Endothelial cell of umbilical vein (primary cell): ENCODE measurements at regions not wholly inside any gene's neighbourhood (a gene's known extent, or its start where the extent isn't known, plus 50 kb on each side); places are given as distances from the start of the nearest gene placed in this dataset.

ENCODE experiments used
- BruUV-seq: library from RNA; stranded (reverse); fragments of 400-500 nt; replicated peaks from 2 replicates; lab custom pipeline; 2021; lab: Mats Ljungman, UMichigan
- CTCF ChIA-PET: fragments of 300-600, 350-600 bp; sonication (Branson Sonifier 250); formaldehyde crosslinking; loops from one replicate; lab custom pipeline; 2021; ENCODE audit warnings: antibody characterized with exemption, inconsistent platforms; lab: Charles Lee
- POLR2A ChIA-PET: fragments of 300-600, 350-600 bp; sonication (Branson Sonifier 250); formaldehyde crosslinking; loops from one replicate; lab custom pipeline; 2021; ENCODE audit warnings: antibody characterized with exemption, inconsistent platforms; lab: Charles Lee
- DNase-seq: peaks from one replicate; pipeline ENCODE4 v3.0.0-alpha.2; 2011; ENCODE audit warnings: low read depth, low spot score
- FAIRE-seq: peaks from 2 replicates; lab custom pipeline; 2011; peaks lifted over from hg19 to GRCh38; lab: Jason Lieb, UNC
- H2AFZ ChIP-seq: 2 replicates; pipeline ENCODE4 v1.6.0; 2012; ENCODE audit warnings: low read depth, low read length, control low read depth, inconsistent platforms
- H3K27ac ChIP-seq: 2 replicates; pipeline ENCODE4 v1.5.1; 2011; ENCODE audit warnings: low read depth, mild to moderate bottlenecking, control low read depth, low read length, moderate library complexity; ENCODE audit not compliant: insufficient read depth
- H3K27me3 ChIP-seq, 2 experiments: 2 replicates each; pipeline versions ENCODE4 v1.6.0 to v1.6.1; 2011; ENCODE audit warnings: low read length in 2 of 2, mixed read lengths in 1 of 2; ENCODE audit not compliant: control insufficient read depth in 2 of 2, insufficient read depth in 2 of 2
- H3K36me3 ChIP-seq, 2 experiments: 2 replicates in 1 of 2; 3 replicates in 1 of 2; pipeline ENCODE4 v1.5.1; 2011; ENCODE audit warnings: low read length in 2 of 2, mild to moderate bottlenecking in 1 of 2, moderate library complexity in 1 of 2; ENCODE audit not compliant: control insufficient read depth in 2 of 2, insufficient read depth in 2 of 2; ENCODE audit errors: extremely low read depth in 1 of 2
- H3K4me1 ChIP-seq: 3 replicates; pipeline ENCODE4 v1.5.1; 2011; ENCODE audit warnings: mild to moderate bottlenecking, low read length; ENCODE audit not compliant: control insufficient read depth, insufficient read depth; ENCODE audit errors: extremely low read depth
- H3K4me2 ChIP-seq: 2 replicates; pipeline ENCODE4 v1.6.1; 2011; ENCODE audit warnings: low read length, control low read depth, mixed read lengths; ENCODE audit not compliant: insufficient read depth
- H3K4me3 ChIP-seq, 3 experiments: fragments of 200-600 bp in 1 of 3; sonication (generic), shearing (Covaris generic) in 1 of 3; replicated peaks in 1 of 3; 2 replicates each; pipeline ENCODE4 v1.5.1; 2011 to 2016; ENCODE audit warnings: control low read depth in 3 of 3, low read length in 3 of 3, mild to moderate bottlenecking in 2 of 3, inconsistent platforms in 1 of 3, low read depth in 1 of 3, moderate library complexity in 1 of 3; ENCODE audit not compliant: insufficient read depth in 1 of 3
- H3K79me2 ChIP-seq: 2 replicates; pipeline ENCODE4 v1.6.0; 2012; ENCODE audit warnings: low read length, inconsistent platforms; ENCODE audit not compliant: control insufficient read depth, insufficient read depth
- H3K9ac ChIP-seq: replicated peaks from 2 replicates; pipeline ENCODE3; 2011; ENCODE audit warnings: low read length, control low read depth; ENCODE audit not compliant: insufficient read depth; ENCODE audit errors: extremely low read depth
- H3K9me1 ChIP-seq: replicated peaks from 3 replicates; pipeline ENCODE4 v1.6.0; 2011; ENCODE audit warnings: mild to moderate bottlenecking, low read length; ENCODE audit not compliant: control insufficient read depth, insufficient read depth; ENCODE audit errors: extremely low read depth
- H3K9me3 ChIP-seq: replicated peaks from 2 replicates; pipeline ENCODE4 v1.5.1; 2012; ENCODE audit warnings: low read length, inconsistent platforms; ENCODE audit not compliant: control insufficient read depth, insufficient read depth
- H4K20me1 ChIP-seq: replicated peaks from 2 replicates; pipeline ENCODE3; 2011; ENCODE audit warnings: mild to moderate bottlenecking, low read length; ENCODE audit not compliant: control insufficient read depth, insufficient read depth; ENCODE audit errors: extremely low read depth
- EZH2 ChIP-seq: IDR thresholded peaks from 2 replicates; pipeline ENCODE4 v1.6.1; 2012; ENCODE audit warnings: borderline replicate concordance, low read depth, mild to moderate bottlenecking, moderate library complexity, low read length, inconsistent platforms; ENCODE audit not compliant: severe bottlenecking
- FOS ChIP-seq: IDR thresholded peaks from 2 replicates; pipeline ENCODE4 v1.6.1; 2011; ENCODE audit warnings: mild to moderate bottlenecking, low read length, moderate library complexity, borderline replicate concordance; ENCODE audit not compliant: insufficient read depth
- GATA2 ChIP-seq: IDR thresholded peaks from 2 replicates; pipeline ENCODE4 v1.7.0; 2011; ENCODE audit warnings: low read depth, mild to moderate bottlenecking, moderate library complexity, mixed read lengths, low read length; ENCODE audit not compliant: insufficient read length, insufficient read depth
- JUN ChIP-seq: IDR thresholded peaks from 2 replicates; pipeline ENCODE4 v1.6.1; 2011; ENCODE audit warnings: borderline replicate concordance, low read depth; ENCODE audit not compliant: insufficient read length, insufficient read depth
- MYC ChIP-seq: IDR thresholded peaks from one replicate; pipeline ENCODE4 v1.6.1; 2011; ENCODE audit warnings: mild to moderate bottlenecking, low read depth, low read length
- POLR2A ChIP-seq: IDR thresholded peaks from 2 replicates; pipeline ENCODE4 v1.6.1; 2012; ENCODE audit warnings: low read depth, mild to moderate bottlenecking, control low read depth, low read length
- POLR2AphosphoS5 ChIP-seq: IDR thresholded peaks from 2 replicates; pipeline ENCODE4 v1.6.1; 2012; ENCODE audit warnings: low read depth, mild to moderate bottlenecking, control low read depth, low read length, moderate library complexity; ENCODE audit not compliant: insufficient read depth
- dilution Hi-C: fragments of 300-500 bp; cut with MboI; formaldehyde crosslinking; loops from one replicate; pipeline ENCODE4 v1.15.0; 2019; ENCODE audit warnings: low sequenced_read_pairs; ENCODE audit not compliant: extremely low pct_ligation_motif_present
- intact Hi-C: fragments of 100-400 bp; cut with micrococcal nuclease; formaldehyde crosslinking; loops from one replicate; pipeline ENCODE4 v1.10.0; 2022
- TF ChIP-seq, protein P1 (sequence below), 2 donors: IDR thresholded peaks; 1 replicate in 1 of 2; 2 replicates in 1 of 2; pipeline ENCODE4 v1.5.1; 2011; ENCODE audit warnings: low read length in 2 of 2, mild to moderate bottlenecking in 2 of 2, moderate library complexity in 2 of 2, control low read depth in 1 of 2, inconsistent platforms in 1 of 2, low read depth in 1 of 2; ENCODE audit not compliant: insufficient read depth in 1 of 2; ENCODE audit errors: extremely low read depth in 1 of 2
- TF ChIP-seq, protein P2 (sequence below): IDR thresholded peaks from 2 replicates; pipeline ENCODE4 v1.6.1; 2011; ENCODE audit not compliant: insufficient read depth, insufficient read length

DNA sequence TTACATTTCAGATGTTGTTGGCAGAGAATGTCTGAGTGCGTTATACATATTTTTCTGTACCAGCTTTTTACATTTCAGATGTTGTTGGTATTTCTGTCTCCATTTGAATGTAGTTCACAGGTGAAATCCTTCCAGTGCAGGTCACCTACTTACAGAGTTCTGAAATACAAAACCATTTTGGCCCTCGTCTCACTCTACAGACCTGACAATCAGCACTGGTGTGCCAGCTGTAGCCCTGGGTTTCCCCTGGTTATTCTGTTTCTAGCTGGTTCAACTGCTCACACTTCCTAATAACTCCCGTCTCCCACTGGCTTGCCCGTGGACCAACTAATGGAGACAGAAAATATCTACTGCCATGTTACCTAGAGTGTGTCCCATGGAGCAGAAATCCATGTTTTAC lies 87.5 kb upstream of the CDIN1 start:
- no peaks in the 10 kb centered on the region for H4K20me1 ChIP-seq
- dilution Hi-C loops (no loop called here), intact Hi-C loops (no loop called here)
- H3K79me2 ChIP-seq, result no peaks in the 10 kb centered on the region
- DNase-seq, result no peak
- H2AFZ ChIP-seq, result no peak overlapping the region
- no peak for FAIRE-seq
- H3K4me2 ChIP-seq, result no peak overlapping the region
- H3K36me3 ChIP-seq, result no peaks in the 10 kb centered on the region
- BruUV-seq, result no TSS peak
- peaks cover 0 to 2% of the 10 kb centered on the region in 2 experiments for H3K27me3 ChIP-seq
- ChIA-PET CTCF (interaction anchor here (0.7 to 1.2 kb wide), 2 partner anchors 9 to 740 kb away, joined by 3 read pairs; no protein-coding TSS in a partner anchor), POLR2A (no interaction called here)
- no peaks in the 10 kb centered on the region for H3K4me1 ChIP-seq
- H3K9me1 ChIP-seq, result no peaks in the 10 kb centered on the region
- TF ChIP-seq POLR2AphosphoS5 (no peak), GATA2 (no peak), JUN (no peak), MYC (no peak), FOS (no peak), POLR2A (no peak), EZH2 (no peak)
- TF ChIP-seq, protein P1, sequence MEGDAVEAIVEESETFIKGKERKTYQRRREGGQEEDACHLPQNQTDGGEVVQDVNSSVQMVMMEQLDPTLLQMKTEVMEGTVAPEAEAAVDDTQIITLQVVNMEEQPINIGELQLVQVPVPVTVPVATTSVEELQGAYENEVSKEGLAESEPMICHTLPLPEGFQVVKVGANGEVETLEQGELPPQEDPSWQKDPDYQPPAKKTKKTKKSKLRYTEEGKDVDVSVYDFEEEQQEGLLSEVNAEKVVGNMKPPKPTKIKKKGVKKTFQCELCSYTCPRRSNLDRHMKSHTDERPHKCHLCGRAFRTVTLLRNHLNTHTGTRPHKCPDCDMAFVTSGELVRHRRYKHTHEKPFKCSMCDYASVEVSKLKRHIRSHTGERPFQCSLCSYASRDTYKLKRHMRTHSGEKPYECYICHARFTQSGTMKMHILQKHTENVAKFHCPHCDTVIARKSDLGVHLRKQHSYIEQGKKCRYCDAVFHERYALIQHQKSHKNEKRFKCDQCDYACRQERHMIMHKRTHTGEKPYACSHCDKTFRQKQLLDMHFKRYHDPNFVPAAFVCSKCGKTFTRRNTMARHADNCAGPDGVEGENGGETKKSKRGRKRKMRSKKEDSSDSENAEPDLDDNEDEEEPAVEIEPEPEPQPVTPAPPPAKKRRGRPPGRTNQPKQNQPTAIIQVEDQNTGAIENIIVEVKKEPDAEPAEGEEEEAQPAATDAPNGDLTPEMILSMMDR (IDR thresholded peaks at IDR 0.05; ENCODE audit: extremely low read depth in 1 of 2, insufficient read depth in 1 of 2, low read depth in 1 of 2, low read length in 2 of 2), result no peak
- TF ChIP-seq, protein P2, sequence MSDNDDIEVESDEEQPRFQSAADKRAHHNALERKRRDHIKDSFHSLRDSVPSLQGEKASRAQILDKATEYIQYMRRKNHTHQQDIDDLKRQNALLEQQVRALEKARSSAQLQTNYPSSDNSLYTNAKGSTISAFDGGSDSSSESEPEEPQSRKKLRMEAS, result no peak
- H3K9me3 ChIP-seq, result no peaks in the 10 kb centered on the region
- H3K27ac ChIP-seq, result no peak overlapping the region
- no peak overlapping the region for H3K9ac ChIP-seq
- H3K4me3 ChIP-seq, result no peak overlapping the region
